HG03045 (cell line): ENCODE measurements at regions not wholly inside any gene's neighbourhood (a gene's known extent, or its start where the extent isn't known, plus 50 kb on each side); places are given as distances from the start of the nearest gene placed in this dataset.

ENCODE experiments used
- ATAC-seq: cut with Tn5 transposase; IDR thresholded peaks from one replicate; pipeline ENCODE4 v1.9.1; 2021; ENCODE audit warnings: mild to moderate bottlenecking, moderate library complexity; ENCODE audit not compliant: unreplicated experiment

- ATAC-seq: no peak
Measured at GRCh38 chr2:204223544-204223943, 287.0 kb downstream of the ICOS start.

DNA sequence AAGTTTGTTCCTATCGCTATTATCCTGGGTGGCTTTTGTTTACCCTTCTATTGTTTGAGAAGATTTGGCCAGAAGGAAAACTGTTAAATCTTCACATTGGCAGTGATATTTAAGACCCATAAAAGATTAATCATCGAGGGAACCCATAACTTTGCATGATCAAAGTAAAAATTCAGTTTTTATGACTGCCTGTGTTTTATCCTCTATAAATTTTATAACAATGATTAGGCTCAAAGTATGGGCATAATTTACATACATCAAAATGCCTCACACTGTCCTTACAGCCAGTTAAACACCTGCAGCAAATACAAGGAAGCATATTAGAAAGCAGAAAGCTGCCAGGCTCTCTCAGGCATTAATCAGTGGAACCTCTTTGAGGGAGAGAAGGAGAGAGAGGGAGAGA lies 289.1 kb downstream of the ICOS start:
- no peak for ATAC-seq

DNA sequence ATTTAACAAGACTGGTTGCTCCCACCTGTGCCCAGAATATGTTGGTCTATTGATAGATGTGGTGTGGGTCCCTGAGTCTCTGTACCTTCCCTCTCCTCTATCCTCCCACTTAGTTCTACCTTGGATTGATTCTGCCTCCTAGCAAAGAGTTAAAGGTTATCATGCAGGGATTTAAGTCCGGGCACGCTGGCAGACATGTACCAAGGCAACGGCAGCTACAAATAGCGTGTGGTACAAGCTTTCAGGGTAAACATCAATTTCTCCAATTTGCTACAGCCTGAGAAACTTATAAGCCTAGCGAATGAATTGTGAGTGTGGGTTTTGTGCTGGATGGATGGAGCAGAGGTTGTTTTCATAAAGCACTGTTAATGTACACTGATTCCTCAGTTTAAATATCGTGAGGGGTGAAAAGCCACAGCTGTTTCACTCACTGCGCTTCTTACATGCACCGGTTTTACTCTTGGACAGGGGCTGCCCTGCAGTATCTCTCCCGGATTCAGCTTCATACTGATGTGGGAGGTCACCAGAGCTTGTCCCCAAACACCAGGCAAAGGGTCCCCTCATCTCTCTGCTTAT lies 289.8 kb downstream of the ICOS start:
- ATAC-seq: no peak

DNA sequence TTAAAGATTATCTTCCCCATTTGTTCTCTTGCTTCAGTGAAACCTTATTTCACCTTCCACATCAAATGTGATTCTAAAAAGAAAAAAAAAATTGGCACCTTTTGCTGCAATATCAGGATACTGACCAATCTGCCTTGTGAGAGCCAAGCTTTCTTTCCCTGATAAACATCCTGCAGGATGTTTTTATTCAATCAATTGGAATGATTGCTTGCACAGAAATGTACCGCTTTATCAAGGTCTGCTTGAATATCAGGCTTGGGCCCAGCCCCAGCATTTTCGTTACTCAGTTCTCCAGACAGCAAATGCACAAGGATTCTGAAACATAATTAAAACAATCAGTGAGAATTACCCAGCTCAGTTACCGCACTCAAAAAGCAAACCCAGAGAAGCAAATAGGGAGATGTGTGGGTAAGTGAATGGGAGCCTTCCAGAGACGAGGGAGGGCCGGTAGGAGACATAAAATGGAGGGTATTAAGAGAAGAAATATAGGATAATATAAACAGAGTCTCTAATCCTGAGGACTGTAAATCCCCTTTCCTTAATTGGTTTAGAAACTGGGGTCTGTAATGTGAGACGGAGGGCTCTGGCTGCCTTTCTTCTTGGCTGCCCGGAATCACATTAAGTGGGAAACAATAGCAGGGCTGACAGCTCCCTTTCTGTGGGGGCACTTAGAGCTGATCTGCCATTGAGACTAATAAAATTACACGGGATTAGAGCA lies 291.8 kb downstream of the ICOS start:
- ATAC-seq: no peak

- ATAC-seq: no peak
Measured at GRCh38 chr2:204234248-204234647, 297.7 kb downstream of the ICOS start.

DNA sequence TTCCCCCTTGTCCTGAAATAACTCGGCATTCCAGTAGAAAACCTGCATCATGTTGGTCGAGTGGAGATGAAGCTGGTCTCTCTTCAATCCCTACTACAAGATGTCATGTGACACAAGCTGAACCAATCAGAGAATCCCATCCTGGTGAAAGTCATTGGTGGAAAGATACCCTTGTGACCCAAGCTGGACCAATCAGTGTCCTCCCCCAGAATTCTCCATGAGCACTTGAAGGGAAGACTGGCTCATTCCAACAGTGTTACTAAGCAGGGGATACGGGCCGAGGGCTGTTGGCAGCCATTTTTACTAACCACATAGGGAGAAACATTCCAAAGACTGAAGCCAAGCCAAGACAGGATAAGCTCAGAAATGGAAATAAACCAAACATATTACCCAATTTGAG lies 298.3 kb downstream of the ICOS start:
- no peak for ATAC-seq

- ATAC-seq: no peak
Measured at GRCh38 chr2:204237416-204237815, 300.9 kb downstream of the ICOS start.

GRCh38 chr2:204239411-204240165 lies 303.0 kb downstream of the ICOS start:
- ATAC-seq: no peak

- no peak for ATAC-seq
Measured at GRCh38 chr2:204240961-204241360, 304.3 kb upstream of the PARD3B start.

DNA sequence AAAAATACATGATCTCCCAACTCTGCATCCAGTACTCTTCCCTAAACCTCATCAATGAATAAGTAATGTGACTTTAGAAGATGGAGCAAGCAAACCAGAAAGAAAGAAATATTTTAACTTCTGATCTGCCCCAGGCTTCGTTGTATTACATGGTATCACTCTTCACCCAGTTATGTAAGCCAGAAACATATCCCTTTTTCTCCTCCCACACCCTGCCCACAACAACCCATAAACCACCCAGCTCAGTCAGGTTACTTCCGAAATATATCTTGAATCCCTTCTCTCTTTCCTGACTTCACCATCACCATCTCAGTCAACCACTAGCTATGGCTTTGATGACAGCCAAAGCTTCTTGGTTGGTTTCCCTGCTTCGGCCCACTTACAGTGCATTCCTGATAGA lies 295.8 kb upstream of the PARD3B start:
- no peak for ATAC-seq

DNA sequence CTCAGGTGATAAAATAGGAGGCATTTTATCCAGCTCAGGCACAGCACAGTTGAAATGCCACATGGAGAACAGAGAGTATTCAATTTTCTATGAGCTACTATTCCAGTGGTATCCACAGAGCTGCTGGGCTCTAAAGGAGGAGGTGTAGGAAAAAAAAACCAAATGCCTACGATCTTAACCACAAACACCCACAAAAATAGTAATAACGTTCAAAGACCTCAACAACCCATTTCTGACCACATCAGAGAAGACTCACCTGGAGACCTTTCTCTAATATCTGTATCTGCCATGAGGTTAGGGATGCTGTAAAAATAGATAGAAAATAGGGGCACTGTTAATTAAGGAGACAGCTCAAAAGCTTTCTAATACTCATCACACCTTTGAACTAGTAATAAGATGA lies 294.6 kb upstream of the PARD3B start:
- ATAC-seq: no peak

GRCh38 chr2:204251158-204251997 lies 293.9 kb upstream of the PARD3B start:
- peak; percentile 65 for ATAC-seq

- no peak for ATAC-seq
Measured at GRCh38 chr2:204251998-204252376, 293.3 kb upstream of the PARD3B start.

DNA sequence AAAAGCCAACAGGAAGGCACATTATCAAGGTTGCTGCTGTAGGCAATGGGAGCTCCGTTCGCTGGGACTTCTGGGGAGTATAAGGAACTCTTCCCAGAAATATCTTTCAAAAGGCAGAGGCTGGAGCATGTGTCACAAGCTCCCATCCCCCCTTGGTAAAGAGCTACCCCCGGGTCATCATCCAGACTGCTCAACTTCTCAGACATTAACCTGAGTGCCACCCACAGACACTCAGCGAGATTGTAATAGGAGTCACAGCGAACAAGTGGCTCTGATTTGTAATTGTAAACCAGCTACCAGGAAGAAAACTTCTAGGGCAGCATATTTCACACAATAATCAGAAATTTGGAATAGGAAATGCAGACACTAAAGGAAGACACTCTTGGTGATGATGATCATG lies 290.2 kb upstream of the PARD3B start:
- ATAC-seq: no peak

DNA sequence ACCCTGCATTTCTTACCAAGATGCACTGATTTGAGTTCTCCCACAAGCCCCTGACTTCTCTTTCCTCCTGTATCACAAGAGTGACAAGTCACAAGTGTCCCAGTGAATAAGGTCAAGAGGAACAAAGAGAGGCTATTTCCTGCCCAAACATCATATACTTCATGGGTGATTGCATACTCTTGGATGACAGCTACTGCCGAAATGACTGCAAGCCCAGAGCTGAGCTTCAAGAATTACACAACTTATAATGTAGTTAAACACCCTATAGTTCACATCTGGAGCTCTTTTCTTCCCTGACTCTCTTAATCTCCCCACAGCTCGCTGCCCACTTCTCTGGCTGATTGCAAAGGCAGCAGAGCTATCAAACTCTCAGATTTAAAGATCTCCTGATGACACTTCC lies 289.7 kb upstream of the PARD3B start:
- ATAC-seq: no peak

GRCh38 chr2:204257781-204258180 lies 287.5 kb upstream of the PARD3B start:
- no peak for ATAC-seq

- ATAC-seq: no peak
Measured at GRCh38 chr2:204258890-204259289, 286.4 kb upstream of the PARD3B start.

DNA sequence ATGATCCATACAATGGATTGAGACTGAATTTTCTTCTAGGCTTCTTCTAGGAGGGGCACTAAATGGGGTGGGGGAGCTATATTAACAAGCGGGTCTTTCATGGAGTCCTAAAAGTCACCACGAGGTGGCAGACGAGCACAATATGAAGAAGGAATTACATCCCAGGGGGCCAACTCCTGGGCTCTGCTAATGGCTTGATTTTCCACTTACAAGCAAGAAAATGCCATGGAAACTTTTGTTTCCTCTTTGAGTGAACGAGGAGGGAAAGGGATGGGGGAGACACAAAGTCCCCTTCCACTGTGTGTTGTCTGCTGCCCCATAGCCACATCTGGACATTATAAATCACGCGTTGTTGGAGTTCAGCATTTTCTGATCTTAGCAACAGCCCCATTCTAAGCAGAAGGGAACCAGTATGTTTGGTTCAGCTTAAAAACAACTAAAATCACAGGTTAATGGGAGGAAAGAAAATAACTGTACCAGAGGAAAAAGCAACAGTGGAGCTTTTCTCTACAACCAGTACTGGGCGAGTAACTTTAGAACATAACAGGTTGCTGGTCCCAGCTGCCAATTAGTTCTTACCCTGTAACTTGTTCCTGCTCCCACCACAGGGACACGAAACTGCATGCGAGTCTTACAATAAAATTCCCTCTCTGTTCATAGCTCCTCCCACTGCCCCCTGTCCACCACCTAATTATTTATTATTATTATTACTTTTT lies 285.0 kb upstream of the PARD3B start:
- no peak for ATAC-seq

- no peak for ATAC-seq
Measured at GRCh38 chr2:204260901-204261300, 284.4 kb upstream of the PARD3B start.

- no peak for ATAC-seq
Measured at GRCh38 chr2:204261846-204262245, 283.4 kb upstream of the PARD3B start.

GRCh38 chr2:204264085-204264553 lies 281.2 kb upstream of the PARD3B start:
- ATAC-seq: no peak
